Transverse colon (tissue), 4 donors: ENCODE measurements at regions not wholly inside any gene's neighbourhood (a gene's known extent, or its start where the extent isn't known, plus 50 kb on each side); places are given as distances from the start of the nearest gene placed in this dataset.

Experiments used
- EP300 ChIP-seq: sonication (generic); formaldehyde crosslinking; IDR thresholded peaks from one replicate; pipeline ENCODE4 v1.6.1; 2017; ENCODE audit warnings: antibody characterized with exemption, low read depth
- POLR2A ChIP-seq: fragments of 450-650 bp; IDR thresholded peaks from one replicate; pipeline ENCODE4 v1.6.1; 2016; ENCODE audit warnings: antibody characterized with exemption, mild to moderate bottlenecking, moderate library complexity
- POLR2AphosphoS5 ChIP-seq, 3 donors: sonication (generic); formaldehyde crosslinking; IDR thresholded peaks; one replicate each; pipeline ENCODE4 v1.6.1; 2016; ENCODE audit warnings: antibody characterized with exemption in 3 of 3
- TF ChIP-seq, protein P1 (sequence below), 5 experiments: fragments of 200-600 bp in 3 of 5; fragments of 450-650 bp in 2 of 5; sonication (generic) in 3 of 5; IDR thresholded peaks; 1 replicate in 2 of 5; 2 replicates in 3 of 5; pipeline ENCODE4 v1.5.1; 2016 to 2017; ENCODE audit warnings: antibody characterized with exemption in 5 of 5, inconsistent platforms in 3 of 5, mild to moderate bottlenecking in 2 of 5, moderate library complexity in 1 of 5

DNA sequence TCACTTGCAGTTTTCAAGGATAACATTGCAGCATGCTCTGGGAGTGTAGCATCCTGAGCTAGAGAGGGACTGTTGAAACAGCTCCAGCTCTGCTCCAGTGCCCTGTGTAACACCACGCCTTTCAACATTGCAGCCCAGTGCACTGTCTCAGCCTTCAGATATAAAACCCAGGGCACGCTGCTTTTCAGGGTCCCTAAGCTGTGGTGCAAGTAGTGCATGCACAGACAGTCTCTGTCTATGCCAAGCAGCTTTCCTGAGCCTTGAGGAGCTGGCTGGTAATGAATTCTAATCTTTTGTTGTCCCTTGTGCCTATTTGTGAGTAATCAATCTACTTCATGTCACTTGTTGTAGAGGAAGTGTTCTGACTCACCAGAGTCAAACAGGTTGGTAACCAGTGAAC lies 897.0 kb downstream of the ARAP2 start:
- TF ChIP-seq, protein P1, sequence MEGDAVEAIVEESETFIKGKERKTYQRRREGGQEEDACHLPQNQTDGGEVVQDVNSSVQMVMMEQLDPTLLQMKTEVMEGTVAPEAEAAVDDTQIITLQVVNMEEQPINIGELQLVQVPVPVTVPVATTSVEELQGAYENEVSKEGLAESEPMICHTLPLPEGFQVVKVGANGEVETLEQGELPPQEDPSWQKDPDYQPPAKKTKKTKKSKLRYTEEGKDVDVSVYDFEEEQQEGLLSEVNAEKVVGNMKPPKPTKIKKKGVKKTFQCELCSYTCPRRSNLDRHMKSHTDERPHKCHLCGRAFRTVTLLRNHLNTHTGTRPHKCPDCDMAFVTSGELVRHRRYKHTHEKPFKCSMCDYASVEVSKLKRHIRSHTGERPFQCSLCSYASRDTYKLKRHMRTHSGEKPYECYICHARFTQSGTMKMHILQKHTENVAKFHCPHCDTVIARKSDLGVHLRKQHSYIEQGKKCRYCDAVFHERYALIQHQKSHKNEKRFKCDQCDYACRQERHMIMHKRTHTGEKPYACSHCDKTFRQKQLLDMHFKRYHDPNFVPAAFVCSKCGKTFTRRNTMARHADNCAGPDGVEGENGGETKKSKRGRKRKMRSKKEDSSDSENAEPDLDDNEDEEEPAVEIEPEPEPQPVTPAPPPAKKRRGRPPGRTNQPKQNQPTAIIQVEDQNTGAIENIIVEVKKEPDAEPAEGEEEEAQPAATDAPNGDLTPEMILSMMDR (IDR thresholded peaks at IDR 0.05), result no peak
- no peak for TF ChIP-seq EP300
- TF ChIP-seq POLR2A, result no peak
- no peak for TF ChIP-seq POLR2AphosphoS5 (IDR thresholded peaks at IDR 0.05)
